Stimulated activated CD8-positive, alpha-beta memory T cell treated with anti-CD3 and anti-CD28 coated beads, Interleukin-7, amount 100 ng/mL, for 1 hour (primary cell): ENCODE measurements at regions not wholly inside any gene's neighbourhood (a gene's known extent, or its start where the extent isn't known, plus 50 kb on each side); places are given as distances from the start of the nearest gene placed in this dataset.
A peak's percentile ranks its signal among the peaks of the same experiment; 100 is the strongest.

Experiments
- DNase-seq, 2 donors: peaks; one replicate each; pipeline ENCODE4 v3.0.0-alpha.2; 2020; ENCODE audit warnings: low read depth in 2 of 2

- DNase-seq = no peak
Measured at GRCh38 chr1:4571263-4571662, 83.1 kb upstream of the AJAP1 start.

GRCh38 chr1:4573526-4573925, 80.9 kb upstream of the AJAP1 start:
- no peak for DNase-seq

GRCh38 chr1:4581807-4582206, 72.6 kb upstream of the AJAP1 start:
- DNase-seq = no peak

- no peak for DNase-seq
Measured at GRCh38 chr1:4584449-4584848, 70.0 kb upstream of the AJAP1 start.

GRCh38 chr1:4585216-4585615, 69.2 kb upstream of the AJAP1 start:
- peak in 1 of 2 donors; percentile 5 for DNase-seq

GRCh38 chr1:4585705-4586104, 68.7 kb upstream of the AJAP1 start:
- DNase-seq = no peak

GRCh38 chr1:4586611-4587160, 67.7 kb upstream of the AJAP1 start:
- DNase-seq = no peak

GRCh38 chr1:4587721-4588120, 66.7 kb upstream of the AJAP1 start:
- DNase-seq = no peak

GRCh38 chr1:4590756-4591155, 63.7 kb upstream of the AJAP1 start:
- no peak for DNase-seq

GRCh38 chr1:4591926-4592325, 62.5 kb upstream of the AJAP1 start:
- DNase-seq = no peak

GRCh38 chr1:4593106-4593505, 61.3 kb upstream of the AJAP1 start:
- DNase-seq = no peak

GRCh38 chr1:4594286-4594991, 60.0 kb upstream of the AJAP1 start:
- no peak for DNase-seq

GRCh38 chr1:4595341-4596225, 58.8 kb upstream of the AJAP1 start:
- no peak for DNase-seq

GRCh38 chr1:4596486-4596885, 57.9 kb upstream of the AJAP1 start:
- no peak for DNase-seq

- DNase-seq = no peak
Measured at GRCh38 chr1:4597020-4597419, 57.4 kb upstream of the AJAP1 start.

- no peak for DNase-seq
Measured at GRCh38 chr1:4598561-4598960, 55.8 kb upstream of the AJAP1 start.

- DNase-seq = no peak
Measured at GRCh38 chr1:4599521-4599920, 54.9 kb upstream of the AJAP1 start.

GRCh38 chr1:4599951-4600481, 54.4 kb upstream of the AJAP1 start:
- DNase-seq = no peak

GRCh38 chr1:4600615-4601460, 53.6 kb upstream of the AJAP1 start:
- no peak for DNase-seq

GRCh38 chr1:4601941-4602340, 52.5 kb upstream of the AJAP1 start:
- no peak for DNase-seq

GRCh38 chr1:4602462-4603294, 51.7 kb upstream of the AJAP1 start:
- DNase-seq = no peak
